GM23338 (cell line): ENCODE measurements at regions not wholly inside any gene's neighbourhood (a gene's known extent, or its start where the extent isn't known, plus 50 kb on each side); places are given as distances from the start of the nearest gene placed in this dataset.

Source experiments
- ATAC-seq: fragments of 200-7000 bp; cut with Tn5 transposase; 3 replicates; pipeline ENCODE4 v1.9.1; 2020
- DNase-seq: peaks from one replicate; pipeline ENCODE4 v3.0.0-alpha.2; 2015; ENCODE audit warnings: low spot score
- H2AFZ ChIP-seq: fragments of 200-600 bp; sonication (generic); 2 replicates; pipeline ENCODE4 v1.8.0; 2016; ENCODE audit warnings: antibody characterized with exemption, mild to moderate bottlenecking, moderate library complexity
- H3F3A ChIP-seq: fragments of 200-600 bp; sonication (generic); replicated peaks from 2 replicates; pipeline ENCODE4 v1.8.0; 2017; ENCODE audit warnings: antibody characterized with exemption, mixed run types, low read depth
- H3K27ac ChIP-seq: fragments of 200-600 bp; sonication (generic); 2 replicates; pipeline ENCODE4 v1.6.1; 2016; ENCODE audit warnings: low read depth
- H3K27me3 ChIP-seq: fragments of 200-600 bp; sonication (generic); 2 replicates; pipeline ENCODE4 v1.8.0; 2016; ENCODE audit warnings: mild to moderate bottlenecking, mixed run types, moderate library complexity; ENCODE audit not compliant: insufficient read depth
- H3K36me3 ChIP-seq: fragments of 200-600 bp; sonication (generic); 2 replicates; pipeline ENCODE4 v1.8.0; 2016; ENCODE audit warnings: mild to moderate bottlenecking; ENCODE audit not compliant: insufficient read depth
- H3K4me1 ChIP-seq: fragments of 200-600 bp; sonication (generic); 2 replicates; pipeline ENCODE4 v1.8.0; 2016; ENCODE audit warnings: mild to moderate bottlenecking, moderate library complexity; ENCODE audit not compliant: insufficient read depth
- H3K4me2 ChIP-seq: fragments of 200-600 bp; sonication (generic); 2 replicates; pipeline ENCODE4 v1.7.1; 2017; ENCODE audit warnings: mixed run types
- H3K4me3 ChIP-seq: fragments of 200-600 bp; sonication (generic); 2 replicates; pipeline ENCODE4 v1.6.1; 2016; ENCODE audit warnings: mixed run types
- H3K79me2 ChIP-seq: fragments of 200-600 bp; sonication (generic); replicated peaks from 2 replicates; pipeline ENCODE4 v1.8.0; 2017; ENCODE audit warnings: mild to moderate bottlenecking; ENCODE audit not compliant: insufficient read depth
- H3K9me2 ChIP-seq: fragments of 200-600 bp; sonication (generic); 2 replicates; pipeline ENCODE4 v1.8.0; 2017; ENCODE audit not compliant: insufficient read depth
- H4K20me1 ChIP-seq: fragments of 200-600 bp; sonication (generic); replicated peaks from 2 replicates; pipeline ENCODE4 v1.8.0; 2017; ENCODE audit warnings: mild to moderate bottlenecking; ENCODE audit not compliant: insufficient read depth
- H3K27ac Mint-ChIP-seq: 2 replicates; pipeline ENCODE4 v1.8.0; 2020; ENCODE audit warnings: inconsistent platforms, mild to moderate bottlenecking, moderate library complexity, mixed read lengths
- H3K27me3 Mint-ChIP-seq: 3 replicates; pipeline ENCODE4 v1.8.0; 2022; ENCODE audit warnings: low read depth, mild to moderate bottlenecking, moderate library complexity, mixed read lengths, inconsistent platforms; ENCODE audit not compliant: insufficient read depth, poor library complexity
- H3K36me3 Mint-ChIP-seq: 3 replicates; pipeline ENCODE4 v1.8.0; 2021; ENCODE audit warnings: low read depth, mild to moderate bottlenecking, inconsistent platforms, moderate library complexity, mixed read lengths
- H3K4me1 Mint-ChIP-seq: 3 replicates; pipeline ENCODE4 v1.8.0; 2020; ENCODE audit warnings: mild to moderate bottlenecking, inconsistent platforms, mixed read lengths
- H3K4me3 Mint-ChIP-seq: 3 replicates; pipeline ENCODE4 v1.8.0; 2021; ENCODE audit warnings: moderate library complexity, mild to moderate bottlenecking, inconsistent platforms, mixed read lengths
- H3K9me3 Mint-ChIP-seq: 3 replicates; pipeline ENCODE4 v1.8.0; 2020; ENCODE audit warnings: moderate library complexity, mild to moderate bottlenecking, inconsistent platforms, mixed read lengths
- CREB1 ChIP-seq: fragments of 250-450 bp; sonication (Bioruptor Pico); IDR thresholded peaks from 2 replicates; pipeline ENCODE4 v1.5.0; 2020; ENCODE audit warnings: low read depth, mild to moderate bottlenecking, moderate library complexity
- EZH2 ChIP-seq: fragments of 200-600 bp; sonication (generic); IDR thresholded peaks from one replicate; pipeline ENCODE4 v1.8.0; 2017; ENCODE audit warnings: antibody characterized with exemption, mild to moderate bottlenecking, low read depth; ENCODE audit not compliant: unreplicated experiment
- JUNB ChIP-seq: IDR thresholded peaks from one replicate; pipeline ENCODE4 v1.6.1; 2016; ENCODE audit warnings: antibody characterized with exemption; ENCODE audit not compliant: unreplicated experiment
- POLR2AphosphoS5 ChIP-seq: IDR thresholded peaks from 2 replicates; pipeline ENCODE4 v1.6.1; 2016; ENCODE audit warnings: antibody characterized with exemption, low read depth
- STAT1 ChIP-seq: IDR thresholded peaks from one replicate; pipeline ENCODE4 v1.6.1; 2016; ENCODE audit warnings: antibody characterized with exemption; ENCODE audit not compliant: unreplicated experiment
- ZNF114 ChIP-seq: fragments of 250-450 bp; sonication (Bioruptor Pico); IDR thresholded peaks from 2 replicates; pipeline ENCODE4 v1.5.0; 2020; ENCODE audit warnings: mild to moderate bottlenecking, moderate library complexity
- TF ChIP-seq, protein P1 (sequence below): IDR thresholded peaks from one replicate; pipeline ENCODE4 v1.6.1; 2018; ENCODE audit warnings: antibody characterized with exemption; ENCODE audit not compliant: unreplicated experiment
- TF ChIP-seq, protein P2 (sequence below): IDR thresholded peaks from 2 replicates; pipeline ENCODE4 v1.6.1; 2016; ENCODE audit warnings: antibody characterized with exemption
- TF ChIP-seq, protein P3 (sequence below), 2 experiments: fragments of 200-600 bp in 1 of 2; sonication (generic) in 1 of 2; conservative IDR thresholded peaks; 2 replicates each; pipeline versions ENCODE4 v1.5.1 to v1.6.1; 2016 to 2017; ENCODE audit warnings: antibody characterized with exemption in 2 of 2, low read depth in 2 of 2, mild to moderate bottlenecking in 2 of 2, moderate library complexity in 1 of 2

DNA sequence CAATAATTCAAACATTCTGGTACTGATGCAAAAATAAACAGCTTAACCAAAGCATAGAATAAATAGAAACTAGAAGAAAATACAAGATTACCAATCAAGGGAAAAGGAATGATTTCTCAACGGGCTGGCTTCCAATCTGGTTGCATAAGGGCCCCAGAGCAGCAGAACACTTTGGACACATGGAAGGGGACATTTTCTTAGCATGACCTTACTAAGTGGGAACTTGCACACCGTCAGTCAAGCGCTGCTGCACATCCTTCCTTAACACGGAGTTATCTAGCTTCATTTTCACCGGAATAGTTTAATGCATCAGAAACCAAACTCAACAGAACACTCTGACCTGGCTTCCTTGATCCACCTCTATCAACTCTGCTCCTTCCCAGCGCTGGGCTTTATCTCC lies 388.5 kb downstream of the VPS13C start:
- 0 out of 3 replicates have a peak, but pooled peaks cover under 1% of the 10 kb centered on the region for H3K9me3 Mint-ChIP-seq
- peaks cover under 1% of the 10 kb centered on the region; the same call in 1 of the 3 replicates for H3K36me3 Mint-ChIP-seq
- TF ChIP-seq STAT1, result no peak
- no peak overlapping the region for H3K4me3 Mint-ChIP-seq
- no peaks in the 10 kb centered on the region for H3K27me3 Mint-ChIP-seq
- no peak overlapping the region for H3K27ac Mint-ChIP-seq
- H2AFZ ChIP-seq, result no peak overlapping the region; the same call in 1 of the 2 replicates
- no peak for DNase-seq
- H3K4me1 Mint-ChIP-seq, result no peaks in the 10 kb centered on the region
- no peak overlapping the region for H3K4me2 ChIP-seq
- H3K27ac ChIP-seq, result no peak overlapping the region
- 0 out of 2 replicates have a peak, but pooled peaks cover 3% of the 10 kb centered on the region for H3K9me2 ChIP-seq
- no peak for ATAC-seq
- H3K4me3 ChIP-seq, result no peak overlapping the region
- no peaks in the 10 kb centered on the region for H3K36me3 ChIP-seq
- no peaks in the 10 kb centered on the region for H3K4me1 ChIP-seq
- H3K79me2 ChIP-seq, result no peaks in the 10 kb centered on the region
- H4K20me1 ChIP-seq, result no peaks in the 10 kb centered on the region
- no peaks in the 10 kb centered on the region for H3K27me3 ChIP-seq
- H3F3A ChIP-seq, result no peaks in the 10 kb centered on the region

DNA sequence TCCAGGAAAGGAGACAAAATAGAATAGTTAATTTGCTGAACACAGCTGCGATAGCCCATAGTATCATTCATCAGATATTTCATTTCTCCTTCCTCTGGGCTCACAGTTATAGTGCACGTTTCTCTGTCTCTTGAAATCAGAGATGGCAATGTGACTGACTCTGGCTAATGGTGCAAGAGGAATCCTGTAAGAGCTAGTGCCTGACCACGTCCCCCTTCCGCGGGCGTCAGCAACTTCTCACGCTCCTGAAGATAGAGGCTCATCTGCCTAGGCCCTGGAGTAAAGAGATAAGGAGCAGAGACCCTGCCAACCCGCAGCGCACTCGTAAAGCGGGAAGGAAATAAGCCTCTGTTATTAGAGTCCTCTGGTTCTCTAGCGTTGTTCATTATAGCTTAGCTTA lies 391.8 kb downstream of the VPS13C start:
- Histone ChIP-seq H4K20me1 (no peaks in the 10 kb centered on the region), H3K4me3 (no peak overlapping the region), H3K4me2 (no peak overlapping the region), H3F3A (no peaks in the 10 kb centered on the region), H3K79me2 (no peaks in the 10 kb centered on the region), H3K9me2 (no peaks in the 10 kb centered on the region; the same call in 1 of the 2 replicates), H3K27ac (no peak overlapping the region), H2AFZ (peak overlapping the region; percentile 87; the same call in 1 of the 2 replicates), H3K36me3 (no peaks in the 10 kb centered on the region), H3K27me3 (no peaks in the 10 kb centered on the region), H3K4me1 (no peaks in the 10 kb centered on the region)
- no peak overlapping the region for H3K27ac Mint-ChIP-seq
- no peaks in the 10 kb centered on the region; the same call in 2 of the 3 replicates for H3K36me3 Mint-ChIP-seq
- no peaks in the 10 kb centered on the region for H3K27me3 Mint-ChIP-seq
- DNase-seq (no peak), ATAC-seq (peak; percentile 41; the same call in 2 of the 3 replicates)
- no peaks in the 10 kb centered on the region for H3K9me3 Mint-ChIP-seq
- peaks cover 3% of the 10 kb centered on the region; the same call in 2 of the 3 replicates for H3K4me1 Mint-ChIP-seq
- H3K4me3 Mint-ChIP-seq, result no peak overlapping the region
- TF ChIP-seq JUNB, result no peak
- no peak for TF ChIP-seq EZH2
- TF ChIP-seq CREB1 (CRISPR knock-in tag), result no peak
- no peak for TF ChIP-seq ZNF114 (CRISPR knock-in tag)
- TF ChIP-seq POLR2AphosphoS5, result no peak
- TF ChIP-seq, protein P1, sequence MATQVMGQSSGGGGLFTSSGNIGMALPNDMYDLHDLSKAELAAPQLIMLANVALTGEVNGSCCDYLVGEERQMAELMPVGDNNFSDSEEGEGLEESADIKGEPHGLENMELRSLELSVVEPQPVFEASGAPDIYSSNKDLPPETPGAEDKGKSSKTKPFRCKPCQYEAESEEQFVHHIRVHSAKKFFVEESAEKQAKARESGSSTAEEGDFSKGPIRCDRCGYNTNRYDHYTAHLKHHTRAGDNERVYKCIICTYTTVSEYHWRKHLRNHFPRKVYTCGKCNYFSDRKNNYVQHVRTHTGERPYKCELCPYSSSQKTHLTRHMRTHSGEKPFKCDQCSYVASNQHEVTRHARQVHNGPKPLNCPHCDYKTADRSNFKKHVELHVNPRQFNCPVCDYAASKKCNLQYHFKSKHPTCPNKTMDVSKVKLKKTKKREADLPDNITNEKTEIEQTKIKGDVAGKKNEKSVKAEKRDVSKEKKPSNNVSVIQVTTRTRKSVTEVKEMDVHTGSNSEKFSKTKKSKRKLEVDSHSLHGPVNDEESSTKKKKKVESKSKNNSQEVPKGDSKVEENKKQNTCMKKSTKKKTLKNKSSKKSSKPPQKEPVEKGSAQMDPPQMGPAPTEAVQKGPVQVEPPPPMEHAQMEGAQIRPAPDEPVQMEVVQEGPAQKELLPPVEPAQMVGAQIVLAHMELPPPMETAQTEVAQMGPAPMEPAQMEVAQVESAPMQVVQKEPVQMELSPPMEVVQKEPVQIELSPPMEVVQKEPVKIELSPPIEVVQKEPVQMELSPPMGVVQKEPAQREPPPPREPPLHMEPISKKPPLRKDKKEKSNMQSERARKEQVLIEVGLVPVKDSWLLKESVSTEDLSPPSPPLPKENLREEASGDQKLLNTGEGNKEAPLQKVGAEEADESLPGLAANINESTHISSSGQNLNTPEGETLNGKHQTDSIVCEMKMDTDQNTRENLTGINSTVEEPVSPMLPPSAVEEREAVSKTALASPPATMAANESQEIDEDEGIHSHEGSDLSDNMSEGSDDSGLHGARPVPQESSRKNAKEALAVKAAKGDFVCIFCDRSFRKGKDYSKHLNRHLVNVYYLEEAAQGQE, result no peak
- no peak for TF ChIP-seq STAT1
- TF ChIP-seq, protein P2, sequence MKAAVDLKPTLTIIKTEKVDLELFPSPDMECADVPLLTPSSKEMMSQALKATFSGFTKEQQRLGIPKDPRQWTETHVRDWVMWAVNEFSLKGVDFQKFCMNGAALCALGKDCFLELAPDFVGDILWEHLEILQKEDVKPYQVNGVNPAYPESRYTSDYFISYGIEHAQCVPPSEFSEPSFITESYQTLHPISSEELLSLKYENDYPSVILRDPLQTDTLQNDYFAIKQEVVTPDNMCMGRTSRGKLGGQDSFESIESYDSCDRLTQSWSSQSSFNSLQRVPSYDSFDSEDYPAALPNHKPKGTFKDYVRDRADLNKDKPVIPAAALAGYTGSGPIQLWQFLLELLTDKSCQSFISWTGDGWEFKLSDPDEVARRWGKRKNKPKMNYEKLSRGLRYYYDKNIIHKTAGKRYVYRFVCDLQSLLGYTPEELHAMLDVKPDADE, result no peak
- TF ChIP-seq, protein P3, sequence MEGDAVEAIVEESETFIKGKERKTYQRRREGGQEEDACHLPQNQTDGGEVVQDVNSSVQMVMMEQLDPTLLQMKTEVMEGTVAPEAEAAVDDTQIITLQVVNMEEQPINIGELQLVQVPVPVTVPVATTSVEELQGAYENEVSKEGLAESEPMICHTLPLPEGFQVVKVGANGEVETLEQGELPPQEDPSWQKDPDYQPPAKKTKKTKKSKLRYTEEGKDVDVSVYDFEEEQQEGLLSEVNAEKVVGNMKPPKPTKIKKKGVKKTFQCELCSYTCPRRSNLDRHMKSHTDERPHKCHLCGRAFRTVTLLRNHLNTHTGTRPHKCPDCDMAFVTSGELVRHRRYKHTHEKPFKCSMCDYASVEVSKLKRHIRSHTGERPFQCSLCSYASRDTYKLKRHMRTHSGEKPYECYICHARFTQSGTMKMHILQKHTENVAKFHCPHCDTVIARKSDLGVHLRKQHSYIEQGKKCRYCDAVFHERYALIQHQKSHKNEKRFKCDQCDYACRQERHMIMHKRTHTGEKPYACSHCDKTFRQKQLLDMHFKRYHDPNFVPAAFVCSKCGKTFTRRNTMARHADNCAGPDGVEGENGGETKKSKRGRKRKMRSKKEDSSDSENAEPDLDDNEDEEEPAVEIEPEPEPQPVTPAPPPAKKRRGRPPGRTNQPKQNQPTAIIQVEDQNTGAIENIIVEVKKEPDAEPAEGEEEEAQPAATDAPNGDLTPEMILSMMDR (conservative IDR thresholded peaks at IDR 0.05; ENCODE audit: low read depth in 2 of 2), result no peak
